NCI-H146 treated with DMSO at 0.1 percent for 48 hours (cell line): ENCODE measurements at regions not wholly inside any gene's neighbourhood (a gene's known extent, or its start where the extent isn't known, plus 50 kb on each side); places are given as distances from the start of the nearest gene placed in this dataset.

Experiments used
- DNase-seq: peaks from one replicate; lab custom pipeline; 2025; ENCODE audit not compliant: unreplicated experiment; lab: John Stamatoyannopoulos, UW

GRCh38 chr1:72848997-72849396, 566.7 kb upstream of the NEGR1 start:
- DNase-seq = no peak

GRCh38 chr1:72847651-72848050, 565.3 kb upstream of the NEGR1 start:
- DNase-seq = no peak

- DNase-seq = peak; percentile 28
These were observed 564.3 kb upstream of the NEGR1 start for GRCh38 chr1:72846476-72847278.

GRCh38 chr1:72845981-72846380, 563.6 kb upstream of the NEGR1 start:
- DNase-seq = no peak

- no peak for DNase-seq
These were observed 563.0 kb upstream of the NEGR1 start for GRCh38 chr1:72845381-72845780.

- DNase-seq = peak; percentile 33
These were observed 555.4 kb upstream of the NEGR1 start for GRCh38 chr1:72837781-72838180.

- DNase-seq = no peak
These were observed 548.5 kb upstream of the NEGR1 start for GRCh38 chr1:72830606-72831390.

- DNase-seq = no peak
These were observed 544.9 kb upstream of the NEGR1 start for GRCh38 chr1:72827278-72827677.

- DNase-seq = no peak
These were observed 522.2 kb upstream of the NEGR1 start for GRCh38 chr1:72804541-72804940.

- DNase-seq = no peak
These were observed 498.7 kb upstream of the NEGR1 start for GRCh38 chr1:72781038-72781437.

GRCh38 chr1:72780212-72780611, 497.9 kb upstream of the NEGR1 start:
- DNase-seq = no peak

- no peak for DNase-seq
These were observed 495.6 kb upstream of the NEGR1 start for GRCh38 chr1:72777918-72778317.

GRCh38 chr1:72763481-72763880, 481.1 kb upstream of the NEGR1 start:
- no peak for DNase-seq

GRCh38 chr1:72759486-72759885, 477.1 kb upstream of the NEGR1 start:
- DNase-seq = no peak

GRCh38 chr1:72757843-72758242, 475.5 kb upstream of the NEGR1 start:
- DNase-seq = no peak

- DNase-seq = no peak
These were observed 463.1 kb upstream of the NEGR1 start for GRCh38 chr1:72745413-72745812.

GRCh38 chr1:72734415-72734814, 452.1 kb upstream of the NEGR1 start:
- DNase-seq = no peak

GRCh38 chr1:72724951-72725861, 442.9 kb upstream of the NEGR1 start:
- no peak for DNase-seq

GRCh38 chr1:72705921-72706320, 423.6 kb upstream of the NEGR1 start:
- no peak for DNase-seq

- DNase-seq = no peak
These were observed 422.6 kb upstream of the NEGR1 start for GRCh38 chr1:72704841-72705477.

- DNase-seq = no peak
These were observed 415.1 kb upstream of the NEGR1 start for GRCh38 chr1:72697410-72697809.
